NCI-H526 (cell line): ENCODE measurements at regions not wholly inside any gene's neighbourhood (a gene's known extent, or its start where the extent isn't known, plus 50 kb on each side); places are given as distances from the start of the nearest gene placed in this dataset.

Experiments
- DNase-seq, 2 experiments: peaks; one replicate each; lab custom pipeline; 2025; lab: John Stamatoyannopoulos, UW

GRCh38 chr7:17485368-17485767 is 186.9 kb downstream of the AHR start:
- no peak for DNase-seq

DNA sequence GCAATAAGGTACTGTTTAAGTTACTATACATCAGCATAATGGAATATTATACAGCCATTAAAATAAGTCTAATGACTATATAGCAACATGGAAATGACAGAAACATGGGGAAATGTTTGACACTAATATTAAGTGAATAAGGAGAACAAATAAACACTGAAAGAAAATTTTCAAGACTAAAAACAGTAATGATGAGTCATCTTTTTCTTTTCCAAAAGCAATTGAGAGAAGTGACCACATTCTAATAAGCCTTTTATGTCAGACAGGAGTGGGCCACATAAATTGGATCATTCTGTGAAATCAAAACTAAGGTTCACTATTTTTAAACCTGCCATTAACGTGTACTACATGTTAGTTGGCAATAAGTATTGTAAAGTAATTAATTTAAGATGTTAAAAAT is 187.5 kb downstream of the AHR start:
- no peak for DNase-seq

GRCh38 chr7:17486835-17487234 is 188.4 kb downstream of the AHR start:
- DNase-seq, result no peak

DNA sequence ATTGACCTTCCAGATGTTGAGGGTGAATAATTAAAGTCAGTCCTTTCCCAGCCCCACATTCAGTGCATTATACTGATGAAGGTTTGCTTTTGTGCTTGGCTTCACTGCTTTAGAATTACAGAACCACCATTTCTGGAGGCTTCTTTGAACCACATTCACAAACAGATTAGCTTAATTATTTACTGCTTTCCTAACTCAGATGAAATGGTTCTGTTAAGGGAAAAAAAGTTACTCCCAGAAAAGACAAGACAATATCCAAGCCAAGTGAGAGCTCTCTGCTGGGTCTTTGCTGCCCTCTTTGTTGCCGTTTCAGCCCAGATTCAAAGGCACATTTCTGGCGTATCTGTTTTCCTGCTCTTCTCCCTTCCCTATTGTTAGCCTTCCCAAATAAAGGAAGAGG is 188.9 kb downstream of the AHR start:
- no peak for DNase-seq

DNA sequence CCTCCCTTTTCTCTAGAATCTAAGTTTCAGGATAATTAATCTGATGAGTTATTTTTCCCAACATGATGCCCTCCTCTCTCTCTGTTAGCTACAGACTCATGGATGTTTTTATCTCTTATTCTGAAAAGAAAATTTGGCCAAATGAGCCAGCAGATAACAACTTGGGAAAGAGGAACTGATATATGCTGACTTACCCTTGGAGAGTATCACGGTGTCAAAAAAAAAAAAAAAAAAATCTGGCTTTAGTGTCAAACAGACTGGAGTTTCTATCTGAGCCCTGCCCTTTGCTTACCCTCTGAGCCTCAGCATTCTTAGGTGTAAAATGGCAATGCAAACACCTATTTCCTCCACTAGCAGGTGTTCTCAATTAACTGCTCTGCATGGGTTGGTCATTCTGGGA is 190.4 kb downstream of the AHR start:
- no peak for DNase-seq

DNA sequence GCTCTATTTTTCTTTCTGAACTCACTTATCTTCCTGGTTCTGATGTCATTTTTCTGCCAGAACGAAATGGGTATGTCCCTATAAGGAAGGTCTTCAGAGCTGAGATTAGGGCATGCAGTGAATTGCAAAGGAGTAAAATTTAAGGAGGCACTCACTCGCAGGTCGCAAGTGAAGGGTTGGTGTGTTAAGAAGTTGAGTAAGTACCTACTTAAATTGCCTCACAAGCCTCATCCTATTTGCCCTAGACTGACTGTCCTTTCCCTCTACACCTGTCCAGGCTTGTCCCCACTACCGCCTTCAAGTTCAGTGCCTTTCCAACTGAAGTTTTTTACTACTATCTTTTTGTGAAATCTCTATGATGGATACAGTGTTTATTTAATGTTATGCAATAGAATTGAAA is 191.5 kb downstream of the AHR start:
- DNase-seq, result no peak

DNA sequence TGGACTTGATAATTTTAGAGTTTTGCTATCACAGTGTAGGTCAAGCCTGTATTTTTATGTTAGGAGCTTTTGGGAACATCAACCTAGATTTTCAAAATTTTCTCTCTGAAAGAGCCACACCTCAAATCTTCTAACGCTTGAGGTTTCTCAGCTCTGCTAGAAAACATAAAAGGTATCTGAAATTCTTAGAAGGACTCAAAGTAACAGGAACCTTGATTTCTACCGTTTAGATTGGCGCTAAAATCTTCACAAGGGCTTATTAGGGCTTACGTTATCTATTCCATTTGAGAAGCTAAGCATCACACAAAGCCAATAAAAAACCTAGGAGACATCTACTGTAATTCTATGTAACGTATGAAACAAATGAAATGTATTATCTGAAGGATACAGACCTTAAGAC is 192.4 kb downstream of the AHR start:
- DNase-seq, result no peak

DNA sequence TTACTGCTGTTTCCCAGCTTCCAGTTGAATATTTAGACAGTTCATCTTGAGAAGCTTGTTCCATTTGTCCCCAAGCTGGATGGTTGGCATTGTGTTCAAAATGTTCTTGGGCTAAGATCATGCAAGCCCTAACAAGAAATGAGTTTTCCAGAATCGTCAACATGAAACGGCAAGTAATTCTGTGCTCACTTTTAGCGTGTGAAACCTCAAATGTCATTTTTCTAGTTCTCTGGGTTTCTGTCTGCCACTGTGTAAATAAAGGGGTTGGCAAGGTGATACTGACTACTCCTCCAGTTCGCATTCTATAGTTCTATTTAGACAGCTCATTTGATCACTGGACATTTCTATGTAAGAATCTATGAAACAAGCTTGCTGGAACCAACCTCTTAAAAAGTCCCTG is 194.0 kb downstream of the AHR start:
- DNase-seq, result no peak

DNA sequence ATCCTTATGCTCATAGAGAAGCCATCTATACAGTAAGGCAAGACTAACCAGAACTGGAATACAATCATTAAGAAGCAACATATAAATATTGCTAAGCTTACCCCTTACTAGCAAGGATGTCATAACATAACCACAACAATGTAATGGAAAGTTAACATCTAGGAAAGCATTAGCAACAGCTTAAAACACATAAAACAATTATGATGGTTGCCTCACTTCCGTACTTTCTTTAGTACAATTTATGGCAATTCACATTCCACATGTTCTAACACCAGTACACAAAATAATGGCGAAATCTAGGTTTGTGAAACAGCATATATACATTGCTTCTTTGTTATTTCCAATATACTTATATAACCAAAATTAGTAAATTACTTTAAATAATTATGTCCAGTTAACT is 195.0 kb downstream of the AHR start:
- no peak for DNase-seq

GRCh38 chr7:17495655-17496394 is 197.4 kb downstream of the AHR start:
- DNase-seq, result no peak

- no peak for DNase-seq
Measured at GRCh38 chr7:17497136-17497535, 198.7 kb downstream of the AHR start.

DNA sequence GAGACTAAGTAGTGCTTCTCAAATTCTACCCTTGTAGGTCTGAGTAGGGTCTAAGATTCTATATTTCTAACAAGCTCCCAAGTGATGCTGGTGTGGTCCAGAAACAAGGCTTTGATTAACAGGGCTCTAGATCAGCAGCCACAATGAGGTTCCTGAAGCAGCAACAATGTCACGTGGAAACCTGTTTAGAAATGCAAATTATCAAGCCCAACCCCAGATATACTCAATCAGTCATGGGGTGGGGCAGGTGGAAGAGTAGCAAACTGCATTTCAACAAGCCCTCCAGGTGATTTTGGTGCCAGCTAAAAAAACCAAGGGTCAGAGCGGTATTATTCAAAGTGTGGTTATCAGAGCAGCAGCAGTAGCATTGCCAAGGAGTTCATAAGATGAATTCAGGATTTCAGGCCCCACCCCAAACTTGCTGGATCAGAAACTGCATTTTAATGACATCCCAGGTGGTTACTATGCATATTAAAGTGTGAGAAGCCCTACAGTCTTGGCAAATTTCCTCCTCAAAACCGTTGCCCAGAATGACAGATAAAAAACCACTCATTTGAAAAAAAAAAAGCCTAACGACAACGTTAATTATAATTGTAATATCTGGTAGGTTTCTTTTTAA is 199.2 kb downstream of the AHR start:
- peak in 1 of 2 experiments; percentile 1 for DNase-seq

DNA sequence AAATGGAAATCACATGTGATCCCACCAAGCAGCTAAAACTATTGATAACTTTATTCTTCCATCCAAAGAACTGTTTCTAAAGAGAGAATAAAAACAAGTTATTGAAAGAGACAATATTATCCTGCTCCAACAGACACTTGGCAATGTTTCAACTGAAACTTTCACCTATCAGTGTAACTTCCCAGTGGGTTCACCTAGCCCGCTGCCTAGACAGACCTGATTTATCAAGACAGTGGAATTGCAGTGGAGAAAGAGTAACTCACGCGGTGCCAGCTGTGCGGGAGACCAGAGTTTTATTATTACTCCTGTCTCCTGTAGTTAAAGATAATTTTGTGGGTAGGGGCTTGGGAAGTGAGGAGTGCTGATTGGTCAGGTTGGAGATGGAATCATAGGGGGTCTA is 199.8 kb downstream of the AHR start:
- no peak for DNase-seq

DNA sequence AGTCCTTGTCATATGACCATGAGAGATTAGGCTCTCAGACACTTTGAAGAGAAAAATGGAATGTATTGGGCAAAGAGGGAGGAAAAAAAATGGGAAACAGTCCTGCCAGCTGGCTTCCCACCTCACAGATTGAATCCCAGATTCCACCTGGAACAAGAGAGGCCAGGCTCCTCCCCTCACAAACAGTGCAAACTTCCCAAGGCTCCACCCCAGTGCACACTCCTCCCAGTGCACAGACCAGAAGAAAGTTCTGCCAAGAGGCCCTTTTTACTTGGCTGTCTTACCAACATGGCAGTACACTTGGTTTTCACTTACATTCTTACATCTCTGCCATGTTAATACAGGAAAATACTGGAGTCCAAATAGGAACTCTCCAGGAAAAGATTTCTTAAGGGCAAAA is 202.3 kb downstream of the AHR start:
- no peak for DNase-seq

GRCh38 chr7:17501441-17502212 is 203.2 kb downstream of the AHR start:
- DNase-seq, result no peak

- no peak for DNase-seq
Measured at GRCh38 chr7:17502213-17503060, 204.0 kb downstream of the AHR start.

GRCh38 chr7:17506095-17506494 is 207.6 kb downstream of the AHR start:
- no peak for DNase-seq

- DNase-seq, result no peak
Measured at GRCh38 chr7:17506596-17506995, 208.1 kb downstream of the AHR start.

- DNase-seq, result no peak
Measured at GRCh38 chr7:17507717-17508116, 209.3 kb downstream of the AHR start.

DNA sequence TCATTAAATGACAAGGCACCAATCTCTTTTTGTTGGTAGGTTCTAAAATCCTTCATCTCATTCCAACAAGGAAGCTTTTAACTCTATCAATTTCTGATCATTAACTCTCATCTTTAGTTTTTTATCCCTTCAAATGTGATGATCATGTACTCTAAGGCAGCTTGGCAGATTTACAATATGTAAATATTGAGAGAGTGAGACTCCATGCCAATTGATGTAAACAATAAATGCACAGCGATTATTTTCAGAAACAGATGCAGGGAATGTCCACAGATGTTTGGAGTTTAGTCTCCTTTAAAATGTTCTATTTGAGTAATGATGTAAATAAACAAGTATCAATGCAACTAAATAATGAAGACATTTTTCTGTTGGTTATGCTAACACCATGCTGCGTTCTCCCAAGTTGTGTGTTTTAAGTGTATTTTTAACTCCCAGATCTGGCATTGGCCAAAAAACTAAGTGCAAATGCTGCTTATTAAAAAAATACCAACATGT is 213.8 kb downstream of the AHR start:
- no peak for DNase-seq

- DNase-seq, result no peak
Measured at GRCh38 chr7:17516771-17517170, 218.3 kb downstream of the AHR start.

DNA sequence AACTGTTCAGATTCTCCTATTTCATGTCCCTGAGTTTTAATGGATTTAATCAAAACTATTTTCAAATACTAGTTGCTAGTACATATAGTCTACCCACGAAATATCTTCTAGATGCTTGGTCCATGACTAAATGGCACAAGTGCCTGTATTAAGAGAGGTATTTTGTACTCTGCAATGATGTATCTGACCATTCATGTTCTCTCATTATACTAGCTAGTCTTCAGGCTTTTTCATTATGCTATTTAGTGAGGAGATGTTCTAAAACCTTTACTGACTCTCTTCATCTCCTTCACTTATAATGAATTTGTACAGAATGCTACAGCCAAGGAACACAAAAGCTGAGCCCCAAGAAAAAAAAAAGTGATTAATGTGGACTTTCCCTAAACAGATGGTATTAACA is 222.5 kb downstream of the AHR start:
- no peak for DNase-seq
